Eye (tissue), 1 donor: ENCODE measurements at regions not wholly inside any gene's neighbourhood (a gene's known extent, or its start where the extent isn't known, plus 50 kb on each side); places are given as distances from the start of the nearest gene placed in this dataset.

Experiments used
- DNase-seq: peaks from one replicate; pipeline ENCODE4 v3.0.0-alpha.2; 2015

DNA sequence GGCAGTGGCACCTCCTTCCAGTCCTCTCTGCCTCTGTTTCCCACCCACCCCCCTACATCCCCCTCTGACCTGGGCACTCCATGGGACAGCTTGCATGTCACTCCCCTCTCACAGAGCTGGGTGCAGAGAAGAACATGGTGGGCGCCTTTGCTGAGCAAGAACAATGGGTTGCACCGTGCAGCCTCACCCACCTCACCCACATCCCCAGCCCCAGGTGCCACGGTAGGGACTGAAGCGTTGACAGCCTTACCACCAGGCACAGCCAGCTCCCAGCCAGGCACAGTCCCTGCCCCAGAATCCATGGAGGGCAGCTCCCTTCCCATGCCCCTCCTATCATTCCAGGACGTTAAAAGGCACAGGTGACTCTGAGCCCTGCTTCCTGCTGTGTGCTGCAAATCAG, 93.1 kb upstream of the VSTM2B start:
- DNase-seq, result no peak

DNA sequence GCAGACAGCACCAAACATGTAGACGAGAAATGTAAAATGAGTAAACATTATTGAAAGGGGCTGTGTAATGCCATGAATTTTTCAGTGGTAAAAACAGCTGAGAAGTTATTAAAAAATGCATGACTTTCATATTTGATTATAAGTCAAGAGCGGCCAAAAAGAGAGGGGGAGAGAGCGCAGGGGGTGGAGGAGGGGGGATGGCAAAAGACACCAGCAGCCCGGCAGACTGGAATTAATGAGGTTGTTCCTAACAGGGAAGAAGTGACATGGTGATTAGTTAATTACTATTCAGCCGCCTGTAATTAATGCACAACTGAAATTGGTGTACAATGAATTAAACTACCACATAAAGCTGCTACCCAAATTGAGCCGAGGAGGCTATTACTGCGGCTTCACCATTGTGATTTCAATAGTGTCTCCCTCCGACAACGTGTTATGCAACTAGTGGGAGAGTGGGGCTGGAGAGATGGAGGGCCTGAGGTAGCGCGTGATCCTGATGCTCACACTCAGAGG, 89.1 kb upstream of the VSTM2B start:
- peak; percentile 35 for DNase-seq

DNA sequence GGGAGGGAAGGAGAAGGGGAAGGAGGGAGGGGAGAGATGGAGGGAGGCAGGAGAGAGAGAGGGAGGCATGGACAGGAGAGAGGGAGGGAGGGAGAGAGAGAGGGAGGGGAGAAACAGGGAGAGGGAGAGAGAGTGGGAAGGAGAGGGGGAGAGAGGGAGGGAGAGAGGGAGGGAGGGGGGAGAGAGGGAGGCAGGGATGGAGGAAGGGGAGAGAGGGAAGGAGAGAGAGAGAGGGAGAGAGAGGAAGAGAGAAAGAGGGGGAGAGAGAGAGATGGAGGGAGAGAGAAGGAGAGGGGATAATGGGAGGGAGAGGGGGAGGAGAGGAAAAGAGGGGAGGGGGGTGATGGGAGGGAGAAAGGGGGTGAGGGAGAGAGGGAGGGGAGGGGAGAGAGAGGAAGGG, 86.8 kb upstream of the VSTM2B start:
- DNase-seq, result no peak

DNA sequence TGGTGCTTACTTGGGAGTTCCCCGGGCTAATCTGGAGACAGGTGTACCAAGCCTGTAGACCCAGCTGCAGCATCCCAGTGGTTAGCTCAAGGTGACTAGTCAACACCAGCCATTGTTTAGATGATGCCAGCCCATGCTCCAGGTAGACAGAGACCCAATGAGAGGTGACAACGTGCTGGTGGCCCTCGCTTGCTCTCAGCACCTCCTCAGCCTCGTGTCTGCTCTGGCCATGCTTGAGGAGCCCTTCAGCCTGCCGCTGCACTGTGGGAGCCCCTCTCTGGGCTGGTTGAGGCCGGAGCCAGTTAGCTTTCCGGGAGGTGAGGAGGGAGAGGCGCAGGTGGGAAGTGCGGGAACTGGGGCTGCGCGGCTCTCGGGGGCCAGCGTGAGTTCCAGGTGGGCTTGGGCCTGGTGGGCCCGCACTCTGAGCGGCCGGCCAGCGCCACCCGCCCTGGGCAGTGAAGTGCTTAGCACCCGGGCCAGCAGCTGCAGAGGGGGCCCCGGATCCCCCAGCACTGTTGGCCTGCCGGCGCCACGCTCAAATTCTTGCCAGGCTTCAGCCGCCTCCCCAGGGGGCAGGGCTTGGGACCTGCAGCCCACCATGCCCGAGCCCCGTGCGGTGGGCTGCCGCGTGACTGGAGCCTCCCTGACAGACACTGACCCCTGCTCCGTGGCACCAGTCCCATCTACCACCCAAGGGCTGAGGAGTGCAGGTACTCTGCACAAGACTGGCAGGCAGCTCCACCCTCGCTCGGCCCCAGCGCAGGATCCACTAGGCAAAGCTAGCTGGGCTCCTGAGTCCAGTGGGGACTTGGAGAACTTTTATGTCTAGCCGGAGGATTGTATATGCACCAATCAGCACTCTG, 85.9 kb upstream of the VSTM2B start:
- DNase-seq, result no peak

DNA sequence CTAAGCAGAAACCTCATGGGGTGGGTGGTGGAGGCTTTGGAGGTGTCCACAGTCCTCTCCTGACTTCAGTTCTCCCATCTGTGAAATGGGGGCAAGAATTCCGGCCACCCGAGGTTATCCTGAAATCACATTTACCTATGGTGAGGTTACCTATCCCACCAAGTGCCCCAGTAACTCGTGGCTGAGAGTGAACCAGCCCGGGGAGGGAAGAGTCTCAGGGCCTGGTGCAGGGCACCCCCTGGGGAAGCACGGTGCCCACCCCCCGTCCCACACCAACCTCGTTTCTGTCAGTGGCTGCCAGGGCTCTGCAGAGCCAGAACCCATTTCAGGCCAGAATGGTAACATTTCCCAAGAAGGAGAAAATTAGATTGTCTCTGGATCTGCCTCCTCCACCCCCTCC, 83.7 kb upstream of the VSTM2B start:
- no peak for DNase-seq

DNA sequence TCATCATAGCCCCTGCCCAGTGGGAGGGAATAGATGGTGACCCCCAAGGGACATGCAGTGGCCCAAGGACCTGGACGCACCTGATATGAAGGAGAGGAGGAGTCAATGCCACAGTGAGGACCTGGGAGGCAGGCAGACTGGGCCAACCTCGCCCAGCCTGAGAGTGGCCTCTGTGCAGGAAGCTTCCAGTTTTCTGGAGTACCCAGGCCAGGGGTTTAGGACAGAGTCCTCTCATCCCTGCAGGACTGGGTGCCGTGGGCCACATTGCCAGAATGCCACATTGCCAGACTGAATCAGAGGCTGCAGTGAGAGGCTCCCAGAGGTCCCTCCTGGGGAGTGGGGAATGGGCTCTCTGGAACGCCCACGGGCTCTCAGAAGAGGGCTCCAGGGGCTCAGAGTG, 82.9 kb upstream of the VSTM2B start:
- no peak for DNase-seq

DNA sequence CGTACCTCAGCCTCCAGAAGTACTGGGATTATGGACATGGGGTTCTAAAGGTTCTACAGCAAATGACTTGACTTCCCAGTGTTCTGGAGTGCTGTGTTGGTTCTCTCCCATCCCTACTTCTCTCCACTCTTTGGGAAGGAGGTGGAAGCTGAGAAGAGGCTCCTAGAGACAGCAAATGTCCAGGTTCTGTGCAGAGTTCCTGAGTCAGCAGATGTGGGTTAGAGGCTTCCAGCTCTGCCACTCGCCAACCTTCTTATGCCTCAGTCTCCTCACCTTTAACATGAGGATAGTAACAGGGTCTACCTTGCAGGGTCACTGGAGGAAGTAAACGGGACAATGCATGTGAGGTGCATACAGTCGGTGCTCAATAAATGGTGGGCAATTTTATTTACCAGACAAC, 80.5 kb upstream of the VSTM2B start:
- no peak for DNase-seq

DNA sequence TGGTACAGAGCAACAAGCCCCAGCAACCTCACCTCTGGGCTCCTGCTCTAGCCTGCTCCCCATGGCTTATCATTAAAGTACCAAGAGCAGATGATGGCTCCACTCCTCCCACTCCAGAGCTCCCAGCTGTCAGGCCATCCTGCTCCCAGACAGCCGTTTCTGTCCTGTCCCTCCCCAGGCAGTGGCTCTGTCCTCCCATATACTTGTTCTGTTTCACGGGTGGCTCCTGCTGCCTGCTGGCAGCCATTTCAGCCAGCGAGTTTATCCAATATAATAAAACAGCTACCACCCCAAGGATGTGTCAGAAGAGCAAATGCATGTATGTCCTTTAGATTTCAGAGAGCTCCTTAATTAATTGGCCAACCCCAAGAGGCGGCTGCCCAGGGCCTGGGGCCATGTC, 79.4 kb upstream of the VSTM2B start:
- DNase-seq, result peak; percentile 66

DNA sequence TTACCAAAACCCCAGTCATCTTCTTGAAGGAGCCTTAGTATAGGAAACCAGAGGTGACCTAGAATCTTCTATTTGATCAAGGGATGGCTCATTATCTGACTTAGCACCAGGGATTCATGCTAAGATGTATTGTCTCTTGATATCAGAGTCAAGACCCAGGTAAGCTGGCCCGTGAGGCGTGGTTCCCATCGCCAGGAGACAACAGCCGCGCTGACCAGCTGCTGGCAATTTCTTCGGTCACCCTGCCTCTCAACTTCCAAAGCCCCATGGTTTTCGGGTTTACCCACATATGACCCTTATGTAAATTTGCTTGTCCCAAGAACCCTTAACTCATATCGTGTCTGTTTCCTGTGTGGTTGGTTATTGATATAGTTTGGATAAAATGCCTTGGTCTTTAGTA, 77.7 kb upstream of the VSTM2B start:
- no peak for DNase-seq

DNA sequence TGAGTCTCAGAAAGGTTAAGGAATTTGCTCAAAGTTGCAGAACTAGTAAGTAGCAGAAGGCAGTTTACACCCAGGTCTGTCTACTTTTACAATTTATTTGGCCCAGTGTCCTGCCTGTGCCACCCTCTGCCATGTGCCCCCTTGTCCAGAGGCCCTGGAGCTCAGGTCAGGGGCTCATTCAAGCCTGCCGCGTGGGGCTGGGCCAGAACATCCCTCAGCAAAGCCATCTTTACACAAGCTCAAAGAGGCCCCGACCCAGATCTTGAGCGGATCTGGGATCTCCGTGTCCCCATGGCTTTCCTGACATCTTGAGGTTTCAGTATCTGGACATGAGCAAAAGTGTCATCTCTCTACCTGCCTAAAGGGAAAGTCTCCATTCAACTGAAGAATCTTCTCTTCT, 76.4 kb upstream of the VSTM2B start:
- DNase-seq, result no peak

DNA sequence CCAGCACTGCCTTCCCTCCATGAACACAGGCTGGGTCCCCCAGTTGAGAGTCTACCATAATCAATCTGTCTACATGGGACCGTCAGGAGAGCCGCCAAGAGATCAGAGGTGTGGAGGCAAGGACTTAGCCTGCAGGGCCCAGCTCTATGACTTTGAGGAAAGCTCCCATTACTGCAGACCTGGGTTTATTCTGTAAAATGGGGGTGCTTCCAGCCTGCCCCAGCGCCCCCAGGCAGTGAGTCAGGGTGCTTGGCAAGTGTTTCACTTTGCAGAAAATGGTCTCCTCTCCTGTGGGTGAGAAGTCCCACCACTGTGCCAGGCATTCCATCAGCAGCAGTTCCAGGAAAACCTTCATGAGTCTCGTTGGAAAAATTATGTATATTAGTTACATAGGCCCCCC, 75.5 kb upstream of the VSTM2B start:
- DNase-seq, result no peak

DNA sequence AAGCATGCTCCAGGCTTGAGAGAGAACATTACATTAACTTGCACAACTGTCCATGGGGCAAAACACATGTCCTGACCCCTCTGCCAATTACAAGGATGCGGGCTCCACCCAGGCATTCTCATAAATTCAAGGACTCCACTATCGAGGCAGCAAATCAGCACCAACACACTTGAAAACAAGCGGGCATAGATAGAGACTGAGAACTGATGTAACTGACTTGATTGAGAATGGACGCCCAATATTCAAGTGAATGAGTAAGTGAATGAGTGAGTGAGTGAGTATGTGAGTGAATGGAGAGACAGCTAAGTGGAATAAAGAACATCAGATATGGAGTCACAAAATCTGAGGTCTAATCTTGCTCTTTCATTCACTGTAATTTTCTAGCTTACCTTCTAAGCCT, 75.0 kb upstream of the VSTM2B start:
- no peak for DNase-seq

DNA sequence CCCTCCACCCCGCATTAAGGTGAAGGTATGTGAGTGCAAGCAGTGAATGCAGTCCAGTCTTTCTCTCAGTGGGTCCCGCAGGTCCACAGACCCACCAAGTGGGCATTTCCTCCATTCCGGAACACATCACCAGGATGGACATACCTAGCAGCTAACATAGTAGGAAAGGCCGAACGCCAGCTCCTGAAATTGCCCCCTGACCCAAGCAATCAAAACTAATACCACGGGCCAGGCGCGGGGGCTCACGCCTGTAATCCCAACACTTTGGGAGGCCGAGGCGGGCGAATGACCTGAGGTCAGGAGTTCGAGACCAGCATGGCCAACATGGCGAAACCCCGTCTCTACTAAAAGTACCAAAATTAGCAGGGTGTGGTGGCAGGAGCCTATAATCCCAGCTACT, 71.7 kb upstream of the VSTM2B start:
- no peak for DNase-seq

DNA sequence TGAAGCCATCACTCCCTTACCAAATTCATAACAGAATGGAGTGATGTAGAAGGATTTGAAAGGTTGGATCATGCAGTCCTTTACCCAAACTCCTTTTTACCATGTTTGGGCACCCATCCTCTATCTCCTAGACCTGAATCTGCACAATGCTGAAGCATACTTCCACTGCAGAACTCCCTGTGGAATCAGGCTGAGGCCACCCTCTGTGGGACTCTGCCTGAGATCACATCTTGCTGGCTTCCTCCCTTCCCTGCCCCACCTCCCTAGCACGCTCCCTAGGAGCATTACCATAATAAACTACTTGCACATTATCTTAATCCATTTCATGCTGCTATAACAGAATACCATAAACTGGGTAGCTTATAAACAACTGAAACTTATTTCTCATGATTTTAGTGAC, 68.4 kb upstream of the VSTM2B start:
- no peak for DNase-seq

DNA sequence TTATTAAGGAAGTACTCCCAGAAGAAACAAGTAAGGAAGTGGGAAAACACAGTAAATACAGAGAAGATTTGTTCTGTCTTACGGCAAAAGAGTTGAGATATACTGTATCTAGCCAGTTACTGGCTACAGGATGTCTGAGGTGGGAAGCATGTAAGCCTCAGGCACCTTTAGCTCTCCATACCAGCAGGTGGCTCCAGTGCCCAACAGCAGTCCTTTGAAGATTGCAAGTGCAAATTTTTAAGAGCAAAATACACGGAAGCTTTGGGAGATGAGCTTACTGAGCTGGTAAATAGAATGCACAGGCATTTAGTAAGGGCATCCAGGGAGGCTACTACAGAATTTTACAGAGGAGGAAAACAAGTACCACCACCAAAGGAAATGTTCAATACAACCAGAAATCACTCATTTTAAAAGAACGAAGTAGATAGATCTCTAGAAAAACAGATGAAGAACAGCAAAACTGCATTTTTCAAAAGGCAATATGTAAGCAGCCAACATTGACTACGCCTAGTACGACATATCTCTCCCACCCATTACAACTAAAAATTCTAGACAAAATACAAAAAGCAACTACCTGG, 57.9 kb upstream of the VSTM2B start:
- no peak for DNase-seq

DNA sequence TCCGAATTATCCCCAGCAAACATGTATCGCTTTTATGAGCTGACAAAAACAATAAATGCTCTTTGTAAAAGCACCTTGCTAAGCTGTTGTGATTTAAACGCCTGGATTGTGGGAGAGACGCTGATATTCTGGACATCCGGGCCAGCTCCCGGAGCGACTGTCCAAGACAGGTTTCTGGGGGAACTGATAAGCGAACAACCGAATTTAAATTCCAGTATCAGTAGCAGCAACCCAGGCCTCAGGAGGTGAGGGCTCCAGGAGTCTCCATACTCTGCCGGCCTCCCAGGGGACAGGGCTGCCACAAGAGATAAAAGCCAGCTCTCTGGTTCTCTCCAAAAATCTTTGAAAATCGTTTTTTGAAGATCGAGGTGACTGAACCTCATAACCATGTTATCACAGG, 50.3 kb upstream of the VSTM2B start:
- no peak for DNase-seq
